ENCODE measurements at regions not wholly inside any gene's neighbourhood (a gene's known extent, or its start where the extent isn't known, plus 50 kb on each side); places are given as distances from the start of the nearest gene placed in this dataset.

DNA sequence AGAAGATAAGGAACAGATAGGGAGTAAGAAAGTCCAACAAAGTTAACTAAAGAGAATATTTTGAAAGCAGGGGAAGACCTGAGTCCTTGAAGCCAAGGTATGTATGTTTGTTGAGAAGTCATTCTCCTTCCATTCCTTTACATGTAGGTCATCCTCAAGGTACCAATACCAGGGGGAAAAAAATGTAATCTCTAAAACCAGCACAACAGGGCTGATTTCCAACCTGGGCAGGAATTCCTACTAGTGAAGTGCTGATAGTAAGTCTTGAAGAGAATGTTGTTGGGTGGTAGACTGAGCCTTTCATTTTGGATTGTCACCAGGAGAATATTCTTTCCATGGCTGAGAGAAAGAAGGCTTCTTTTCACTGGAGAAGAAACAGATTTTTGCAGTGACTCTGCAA lies 117.1 kb upstream of the ZNF462 start:
- TF ChIP-seq, protein P1, sequence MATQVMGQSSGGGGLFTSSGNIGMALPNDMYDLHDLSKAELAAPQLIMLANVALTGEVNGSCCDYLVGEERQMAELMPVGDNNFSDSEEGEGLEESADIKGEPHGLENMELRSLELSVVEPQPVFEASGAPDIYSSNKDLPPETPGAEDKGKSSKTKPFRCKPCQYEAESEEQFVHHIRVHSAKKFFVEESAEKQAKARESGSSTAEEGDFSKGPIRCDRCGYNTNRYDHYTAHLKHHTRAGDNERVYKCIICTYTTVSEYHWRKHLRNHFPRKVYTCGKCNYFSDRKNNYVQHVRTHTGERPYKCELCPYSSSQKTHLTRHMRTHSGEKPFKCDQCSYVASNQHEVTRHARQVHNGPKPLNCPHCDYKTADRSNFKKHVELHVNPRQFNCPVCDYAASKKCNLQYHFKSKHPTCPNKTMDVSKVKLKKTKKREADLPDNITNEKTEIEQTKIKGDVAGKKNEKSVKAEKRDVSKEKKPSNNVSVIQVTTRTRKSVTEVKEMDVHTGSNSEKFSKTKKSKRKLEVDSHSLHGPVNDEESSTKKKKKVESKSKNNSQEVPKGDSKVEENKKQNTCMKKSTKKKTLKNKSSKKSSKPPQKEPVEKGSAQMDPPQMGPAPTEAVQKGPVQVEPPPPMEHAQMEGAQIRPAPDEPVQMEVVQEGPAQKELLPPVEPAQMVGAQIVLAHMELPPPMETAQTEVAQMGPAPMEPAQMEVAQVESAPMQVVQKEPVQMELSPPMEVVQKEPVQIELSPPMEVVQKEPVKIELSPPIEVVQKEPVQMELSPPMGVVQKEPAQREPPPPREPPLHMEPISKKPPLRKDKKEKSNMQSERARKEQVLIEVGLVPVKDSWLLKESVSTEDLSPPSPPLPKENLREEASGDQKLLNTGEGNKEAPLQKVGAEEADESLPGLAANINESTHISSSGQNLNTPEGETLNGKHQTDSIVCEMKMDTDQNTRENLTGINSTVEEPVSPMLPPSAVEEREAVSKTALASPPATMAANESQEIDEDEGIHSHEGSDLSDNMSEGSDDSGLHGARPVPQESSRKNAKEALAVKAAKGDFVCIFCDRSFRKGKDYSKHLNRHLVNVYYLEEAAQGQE (IDR thresholded peaks at IDR 0.05; ENCODE audit: insufficient read depth in 1 of 2, low read depth in 2 of 2, low read length in 2 of 2): no peak
- TF ChIP-seq FOXP2 (optimal IDR thresholded peaks at IDR 0.05; ENCODE audit: borderline replicate concordance, extremely low read depth, extremely low read length, insufficient read depth) (no peak), TAF1 (IDR thresholded peaks at IDR 0.05; ENCODE audit: borderline replicate concordance, insufficient read depth, low read length) (no peak), SIN3A (IDR thresholded peaks at IDR 0.05; ENCODE audit: borderline replicate concordance, insufficient read depth, low read length) (no peak), POLR2AphosphoS5 (IDR thresholded peaks at IDR 0.05; ENCODE audit: low read depth, low read length) (no peak)

DNA sequence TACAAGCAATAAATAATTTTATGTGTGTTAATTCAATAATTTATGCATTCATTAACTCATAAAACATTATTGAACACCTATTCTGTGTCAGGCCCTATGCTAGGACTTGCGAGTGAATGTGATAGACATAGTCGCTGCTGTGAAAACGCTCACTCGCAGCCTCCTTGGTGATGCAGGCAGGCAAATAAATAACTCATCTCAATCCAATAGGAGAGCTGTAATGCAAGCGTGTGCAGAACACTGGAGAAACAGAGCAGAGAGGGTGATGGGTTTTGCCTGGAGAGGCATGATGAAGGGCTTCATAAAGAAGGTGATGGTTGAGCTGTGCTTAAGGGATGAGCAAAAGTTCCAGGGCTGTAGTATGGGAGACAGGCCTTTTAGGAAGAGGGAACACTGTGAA lies 111.3 kb upstream of the ZNF462 start:
- TF ChIP-seq, protein P1 (IDR thresholded peaks at IDR 0.05; ENCODE audit: insufficient read depth in 1 of 2, low read depth in 2 of 2, low read length in 2 of 2): no peak
- TF ChIP-seq FOXP2 (optimal IDR thresholded peaks at IDR 0.05; ENCODE audit: borderline replicate concordance, extremely low read depth, extremely low read length, insufficient read depth) (no peak), TAF1 (IDR thresholded peaks at IDR 0.05; ENCODE audit: borderline replicate concordance, insufficient read depth, low read length) (no peak), POLR2AphosphoS5 (IDR thresholded peaks at IDR 0.05; ENCODE audit: low read depth, low read length) (no peak), SIN3A (IDR thresholded peaks at IDR 0.05; ENCODE audit: borderline replicate concordance, insufficient read depth, low read length) (no peak)

DNA sequence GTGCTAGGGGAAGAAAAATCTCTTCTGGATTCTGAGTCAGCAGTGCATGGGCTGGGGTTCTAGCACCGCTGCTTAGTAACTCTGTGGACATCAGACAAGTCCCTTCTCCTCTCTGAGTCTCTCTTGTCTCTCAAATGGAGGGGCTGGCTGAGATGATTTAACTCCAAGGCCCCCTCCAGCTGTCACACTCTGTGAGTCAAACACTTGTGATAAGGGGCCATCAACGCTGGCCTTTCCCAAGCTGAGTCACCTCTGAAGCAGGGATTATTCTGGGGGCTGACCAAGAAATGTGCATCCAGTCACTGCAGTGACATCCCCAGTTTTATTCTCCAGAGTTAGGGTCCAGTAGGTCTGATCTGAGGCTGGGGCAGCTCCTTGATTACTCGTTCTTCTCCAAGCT lies 110.4 kb upstream of the ZNF462 start:
- TF ChIP-seq SIN3A (IDR thresholded peaks at IDR 0.05; ENCODE audit: borderline replicate concordance, insufficient read depth, low read length): no peak
- TF ChIP-seq, protein P1 (IDR thresholded peaks at IDR 0.05; ENCODE audit: insufficient read depth in 1 of 2, low read depth in 2 of 2, low read length in 2 of 2): no peak
- no peak for TF ChIP-seq POLR2AphosphoS5 (IDR thresholded peaks at IDR 0.05; ENCODE audit: low read depth, low read length)
- TF ChIP-seq TAF1 (IDR thresholded peaks at IDR 0.05; ENCODE audit: borderline replicate concordance, insufficient read depth, low read length): no peak
- no peak for TF ChIP-seq FOXP2 (optimal IDR thresholded peaks at IDR 0.05; ENCODE audit: borderline replicate concordance, extremely low read depth, extremely low read length, insufficient read depth)

DNA sequence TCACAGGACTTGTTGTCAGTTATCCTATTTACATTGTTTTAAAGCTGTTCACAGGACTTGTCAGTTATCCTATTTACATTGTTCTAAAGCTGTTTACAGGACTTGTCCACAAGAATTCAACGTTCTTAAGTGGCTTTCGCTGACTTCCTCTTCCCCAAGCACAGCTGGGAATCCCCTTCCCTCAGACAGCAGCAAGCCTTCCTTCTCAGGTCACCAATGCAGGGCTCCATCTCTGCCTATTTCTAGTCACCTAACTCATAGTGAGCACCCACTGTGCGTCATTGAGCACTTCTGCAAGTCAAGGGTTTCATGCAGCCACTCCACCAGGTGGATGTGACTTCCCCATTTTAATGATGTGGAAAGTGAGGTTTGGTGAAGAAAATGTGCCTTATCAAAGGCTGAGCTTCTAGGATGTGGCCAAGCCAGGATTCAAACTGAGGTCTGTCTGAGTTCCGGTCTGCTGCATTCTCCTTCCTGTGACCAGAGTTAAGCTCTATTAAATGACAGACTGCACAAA lies 109.8 kb upstream of the ZNF462 start:
- TF ChIP-seq, protein P1 (IDR thresholded peaks at IDR 0.05; ENCODE audit: insufficient read depth in 1 of 2, low read depth in 2 of 2, low read length in 2 of 2): no peak
- TF ChIP-seq FOXP2 (optimal IDR thresholded peaks at IDR 0.05; ENCODE audit: borderline replicate concordance, extremely low read depth, extremely low read length, insufficient read depth): no peak
- no peak for TF ChIP-seq TAF1 (IDR thresholded peaks at IDR 0.05; ENCODE audit: borderline replicate concordance, insufficient read depth, low read length)
- TF ChIP-seq POLR2AphosphoS5 (IDR thresholded peaks at IDR 0.05; ENCODE audit: low read depth, low read length): no peak
- no peak for TF ChIP-seq SIN3A (IDR thresholded peaks at IDR 0.05; ENCODE audit: borderline replicate concordance, insufficient read depth, low read length)

DNA sequence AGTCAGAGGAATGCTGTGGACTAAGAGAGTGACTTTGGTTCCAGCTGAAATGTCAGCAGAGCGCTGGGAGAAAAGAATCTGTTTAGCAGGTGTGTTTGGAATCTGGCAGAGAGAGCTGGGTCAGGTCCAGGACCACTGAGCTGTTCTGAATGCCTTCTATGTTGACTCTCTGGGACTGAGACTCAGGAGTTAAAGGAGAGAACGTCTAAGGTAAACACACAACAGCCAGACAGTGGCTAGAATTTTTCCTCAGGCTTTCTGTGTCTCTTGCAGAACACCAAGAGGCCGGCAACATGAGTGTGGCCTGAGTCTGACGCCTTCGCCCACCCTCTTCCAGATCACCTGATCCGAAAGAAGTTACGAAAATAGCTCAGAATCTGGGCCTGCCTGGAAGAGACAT lies 107.2 kb upstream of the ZNF462 start:
- TF ChIP-seq, protein P1 (IDR thresholded peaks at IDR 0.05; ENCODE audit: insufficient read depth in 1 of 2, low read depth in 2 of 2, low read length in 2 of 2): no peak
- TF ChIP-seq FOXP2 (optimal IDR thresholded peaks at IDR 0.05; ENCODE audit: borderline replicate concordance, extremely low read depth, extremely low read length, insufficient read depth) (no peak), POLR2AphosphoS5 (IDR thresholded peaks at IDR 0.05; ENCODE audit: low read depth, low read length) (no peak), SIN3A (IDR thresholded peaks at IDR 0.05; ENCODE audit: borderline replicate concordance, insufficient read depth, low read length) (no peak), TAF1 (IDR thresholded peaks at IDR 0.05; ENCODE audit: borderline replicate concordance, insufficient read depth, low read length) (no peak)

Measured in PFSK-1 (cell line).